ENCODE measurements at regions not wholly inside any gene's neighbourhood (a gene's known extent, or its start where the extent isn't known, plus 50 kb on each side); places are given as distances from the start of the nearest gene placed in this dataset.
"Not testable (repeated sequence)": the region's sequence is repeated elsewhere in the genome, so short reads cannot be mapped to it uniquely, and the experiment has no call there.

- no peak for TF ChIP-seq CTCF (IDR thresholded peaks at IDR 0.05; ENCODE audit: low read length, missing control alignments)
- no peak overlapping the region for H3K4me3 ChIP-seq (replicated peaks; ENCODE audit: low read depth, low read length)
Measured at GRCh38 chr1:96207936-96208335, 513.6 kb upstream of the PTBP2 start.

GRCh38 chr1:96208428-96208827 is 513.2 kb upstream of the PTBP2 start:
- H3K4me3 ChIP-seq (replicated peaks; ENCODE audit: low read depth, low read length) = no peak overlapping the region
- TF ChIP-seq CTCF (IDR thresholded peaks at IDR 0.05; ENCODE audit: low read length, missing control alignments) = no peak
- DNase-seq (ENCODE audit: low read depth) = no peak

More at GRCh38 chr1:96207936-96208335, 513.6 kb upstream of the PTBP2 start:
- no peak for DNase-seq (ENCODE audit: low read depth)

- TF ChIP-seq CTCF (IDR thresholded peaks at IDR 0.05; ENCODE audit: low read length, missing control alignments) = no peak
Measured at GRCh38 chr1:96210054-96210453, 511.5 kb upstream of the PTBP2 start.

GRCh38 chr1:96211202-96211601 is 510.4 kb upstream of the PTBP2 start:
- DNase-seq (ENCODE audit: low read depth) = no peak
- no peak overlapping the region for H3K4me3 ChIP-seq (replicated peaks; ENCODE audit: low read depth, low read length)
- no peak for TF ChIP-seq CTCF (IDR thresholded peaks at IDR 0.05; ENCODE audit: low read length, missing control alignments)

More at GRCh38 chr1:96210054-96210453, 511.5 kb upstream of the PTBP2 start:
- DNase-seq (ENCODE audit: low read depth) = no peak
- no peak overlapping the region for H3K4me3 ChIP-seq (replicated peaks; ENCODE audit: low read depth, low read length)

- no peak for TF ChIP-seq CTCF (IDR thresholded peaks at IDR 0.05; ENCODE audit: low read length, missing control alignments)
- no peak overlapping the region for H3K4me3 ChIP-seq (replicated peaks; ENCODE audit: low read depth, low read length)
- peak; percentile 30 for DNase-seq (ENCODE audit: low read depth)
Measured at GRCh38 chr1:96214982-96215381, 506.6 kb upstream of the PTBP2 start.

GRCh38 chr1:96220651-96221050 is 500.9 kb upstream of the PTBP2 start:
- no peak overlapping the region for H3K4me3 ChIP-seq (replicated peaks; ENCODE audit: low read depth, low read length)
- no peak for TF ChIP-seq CTCF (IDR thresholded peaks at IDR 0.05; ENCODE audit: low read length, missing control alignments)
- no peak for DNase-seq (ENCODE audit: low read depth)

- H3K4me3 ChIP-seq (replicated peaks; ENCODE audit: low read depth, low read length) = no peak overlapping the region
- no peak for TF ChIP-seq CTCF (IDR thresholded peaks at IDR 0.05; ENCODE audit: low read length, missing control alignments)
- no peak for DNase-seq (ENCODE audit: low read depth)
Measured at GRCh38 chr1:96222701-96223100, 498.9 kb upstream of the PTBP2 start.

GRCh38 chr1:96224229-96224628 is 497.4 kb upstream of the PTBP2 start:
- not testable (repeated sequence) for DNase-seq (ENCODE audit: low read depth); H3K4me3 ChIP-seq (replicated peaks; ENCODE audit: low read depth, low read length)
